ENCODE measurements at regions not wholly inside any gene's neighbourhood (a gene's known extent, or its start where the extent isn't known, plus 50 kb on each side); places are given as distances from the start of the nearest gene placed in this dataset.

DNA sequence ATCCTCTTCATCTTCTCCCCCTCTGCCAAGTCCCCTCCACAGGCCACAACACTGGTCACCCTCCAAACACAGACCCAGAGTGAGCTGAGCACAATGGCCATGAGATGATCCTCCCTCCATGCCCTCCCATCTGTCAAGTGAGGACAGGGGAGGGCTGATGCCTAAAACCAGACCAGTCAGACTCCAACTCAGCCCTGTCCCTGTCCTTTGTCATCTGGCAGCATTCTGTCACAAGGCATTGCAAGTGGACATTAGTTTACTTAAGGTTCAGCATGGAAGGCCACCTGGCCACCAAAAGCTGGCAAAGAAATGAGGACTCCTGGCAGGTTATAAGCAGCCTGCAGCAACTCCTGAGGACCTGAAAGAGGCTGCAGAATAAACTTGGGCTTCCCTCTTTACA is 136.2 kb upstream of the SLC30A5 start:
- TF ChIP-seq, protein P1, sequence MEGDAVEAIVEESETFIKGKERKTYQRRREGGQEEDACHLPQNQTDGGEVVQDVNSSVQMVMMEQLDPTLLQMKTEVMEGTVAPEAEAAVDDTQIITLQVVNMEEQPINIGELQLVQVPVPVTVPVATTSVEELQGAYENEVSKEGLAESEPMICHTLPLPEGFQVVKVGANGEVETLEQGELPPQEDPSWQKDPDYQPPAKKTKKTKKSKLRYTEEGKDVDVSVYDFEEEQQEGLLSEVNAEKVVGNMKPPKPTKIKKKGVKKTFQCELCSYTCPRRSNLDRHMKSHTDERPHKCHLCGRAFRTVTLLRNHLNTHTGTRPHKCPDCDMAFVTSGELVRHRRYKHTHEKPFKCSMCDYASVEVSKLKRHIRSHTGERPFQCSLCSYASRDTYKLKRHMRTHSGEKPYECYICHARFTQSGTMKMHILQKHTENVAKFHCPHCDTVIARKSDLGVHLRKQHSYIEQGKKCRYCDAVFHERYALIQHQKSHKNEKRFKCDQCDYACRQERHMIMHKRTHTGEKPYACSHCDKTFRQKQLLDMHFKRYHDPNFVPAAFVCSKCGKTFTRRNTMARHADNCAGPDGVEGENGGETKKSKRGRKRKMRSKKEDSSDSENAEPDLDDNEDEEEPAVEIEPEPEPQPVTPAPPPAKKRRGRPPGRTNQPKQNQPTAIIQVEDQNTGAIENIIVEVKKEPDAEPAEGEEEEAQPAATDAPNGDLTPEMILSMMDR (IDR thresholded peaks at IDR 0.05; ENCODE audit: insufficient read depth, missing control alignments), result no peak
- DNase-seq (ENCODE audit: insufficient read length, low spot score), result no peak
- FAIRE-seq, result no peak

GRCh38 chr5:68958428-68958827 is 135.4 kb upstream of the SLC30A5 start:
- DNase-seq (ENCODE audit: insufficient read length, low spot score) (no peak), FAIRE-seq (peak; percentile 78)

DNA sequence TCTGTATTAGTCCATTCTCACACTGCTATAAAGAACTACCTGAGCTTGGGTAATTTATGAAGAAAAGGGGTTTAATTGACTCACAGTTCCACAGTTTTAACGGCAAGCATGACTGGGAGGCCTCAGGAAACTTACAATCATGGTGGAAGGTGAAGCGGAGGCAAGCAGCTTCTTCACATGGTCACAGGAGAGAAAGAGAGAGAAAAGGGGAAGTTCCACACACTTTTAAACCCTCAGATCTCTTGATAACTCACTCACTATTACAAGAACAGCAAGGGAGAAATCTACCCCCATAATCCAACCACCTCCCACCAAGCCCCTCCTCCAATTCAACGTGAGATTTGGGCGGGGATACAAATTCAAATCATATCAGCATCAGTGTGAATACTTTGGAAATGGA is 133.4 kb upstream of the SLC30A5 start:
- no peak for DNase-seq (ENCODE audit: insufficient read length, low spot score)
- FAIRE-seq, result no peak
- TF ChIP-seq, protein P1 (IDR thresholded peaks at IDR 0.05; ENCODE audit: insufficient read depth, missing control alignments), result no peak

More at GRCh38 chr5:68958428-68958827, 135.4 kb upstream of the SLC30A5 start:
- TF ChIP-seq, protein P1 (IDR thresholded peaks at IDR 0.05; ENCODE audit: insufficient read depth, missing control alignments), result no peak

- DNase-seq (ENCODE audit: insufficient read length, low spot score), result no peak
- no peak for FAIRE-seq
- TF ChIP-seq, protein P1 (IDR thresholded peaks at IDR 0.05; ENCODE audit: insufficient read depth, missing control alignments), result no peak
Observed at GRCh38 chr5:68960961-68961360, 132.9 kb upstream of the SLC30A5 start.

DNA sequence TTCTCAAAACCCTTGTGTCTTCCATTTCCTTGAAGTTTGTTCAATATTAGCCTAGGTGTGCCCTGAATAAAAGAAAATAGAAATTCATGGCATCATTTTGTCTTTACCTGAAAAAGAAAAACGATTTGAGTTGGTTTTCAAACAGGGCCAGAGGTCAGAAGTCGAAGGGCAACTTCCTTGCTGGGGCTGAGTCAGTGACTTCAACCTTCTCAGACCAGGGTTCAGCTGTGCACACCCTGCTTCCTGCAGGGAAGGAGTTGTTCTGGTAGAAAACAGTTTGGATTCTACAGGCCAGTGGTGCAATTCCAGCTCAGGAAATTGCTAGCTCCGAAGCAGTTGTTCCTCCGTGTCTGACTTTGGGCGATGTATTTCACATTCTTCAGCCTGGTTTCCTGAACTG is 132.1 kb upstream of the SLC30A5 start:
- TF ChIP-seq, protein P1 (IDR thresholded peaks at IDR 0.05; ENCODE audit: insufficient read depth, missing control alignments), result no peak
- FAIRE-seq (no peak), DNase-seq (ENCODE audit: insufficient read length, low spot score) (no peak)

- FAIRE-seq (no peak), DNase-seq (ENCODE audit: insufficient read length, low spot score) (no peak)
- TF ChIP-seq, protein P1 (IDR thresholded peaks at IDR 0.05; ENCODE audit: insufficient read depth, missing control alignments), result peak; percentile 82
Observed at GRCh38 chr5:68962757-68963484, 130.9 kb upstream of the SLC30A5 start.

- DNase-seq (ENCODE audit: insufficient read length, low spot score) (no peak), FAIRE-seq (no peak)
- TF ChIP-seq, protein P1 (IDR thresholded peaks at IDR 0.05; ENCODE audit: insufficient read depth, missing control alignments), result no peak
Observed at GRCh38 chr5:68964679-68965078, 129.1 kb upstream of the SLC30A5 start.

All from D721Med (cell line).